Loucy (cell line): ENCODE measurements at regions not wholly inside any gene's neighbourhood (a gene's known extent, or its start where the extent isn't known, plus 50 kb on each side); places are given as distances from the start of the nearest gene placed in this dataset.

ENCODE experiments used
- H2AFZ ChIP-seq: fragments of 200-600 bp; sonication (generic); 2 replicates; pipeline ENCODE4 v1.6.0; 2016; ENCODE audit warnings: antibody characterized with exemption, mild to moderate bottlenecking, low read length, moderate library complexity
- H3F3A ChIP-seq: fragments of 200-600 bp; 2 replicates; pipeline ENCODE4 v1.6.0; 2016; ENCODE audit warnings: antibody characterized with exemption, low read depth, mild to moderate bottlenecking
- H3K27me3 ChIP-seq: fragments of 200-600 bp; sonication (generic); 2 replicates; pipeline ENCODE4 v1.6.1; 2014; ENCODE audit warnings: low read length, mild to moderate bottlenecking; ENCODE audit not compliant: insufficient read depth, poor library complexity, severe bottlenecking
- H3K36me3 ChIP-seq: fragments of 200-600 bp; sonication (generic); 2 replicates; pipeline ENCODE4 v1.6.1; 2016; ENCODE audit warnings: low read length; ENCODE audit not compliant: insufficient read depth
- H3K4me1 ChIP-seq: fragments of 200-600 bp; sonication (generic); 2 replicates; pipeline ENCODE4 v1.5.1; 2014; ENCODE audit warnings: low read length, mild to moderate bottlenecking; ENCODE audit not compliant: insufficient read depth, poor library complexity, severe bottlenecking
- H3K4me2 ChIP-seq: fragments of 200-600 bp; sonication (generic); 2 replicates; pipeline ENCODE4 v1.6.0; 2014; ENCODE audit warnings: antibody characterized with exemption, low read length, low read depth, mild to moderate bottlenecking; ENCODE audit not compliant: poor library complexity, severe bottlenecking
- H3K4me3 ChIP-seq: fragments of 200-600 bp; sonication (generic); 2 replicates; pipeline ENCODE4 v1.5.1; 2014; ENCODE audit warnings: low read length, mild to moderate bottlenecking, mixed read lengths; ENCODE audit not compliant: poor library complexity, severe bottlenecking
- H3K79me2 ChIP-seq: fragments of 200-600 bp; sonication (generic); 2 replicates; pipeline ENCODE4 v1.6.1; 2014; ENCODE audit warnings: low read length; ENCODE audit not compliant: insufficient read depth
- H3K9ac ChIP-seq: fragments of 200-600 bp; sonication (generic); 2 replicates; pipeline ENCODE4 v1.6.0; 2014; ENCODE audit warnings: mild to moderate bottlenecking, low read depth, low read length, moderate library complexity; ENCODE audit not compliant: poor library complexity, severe bottlenecking
- H3K9me2 ChIP-seq: fragments of 200-600 bp; sonication (generic); replicated peaks from 2 replicates; pipeline ENCODE4 v1.6.1; 2016; ENCODE audit warnings: low read depth, low read length, mixed read lengths
- H3K9me3 ChIP-seq: fragments of 200-600 bp; sonication (generic); 2 replicates; pipeline ENCODE4 v1.6.1; 2014; ENCODE audit warnings: mild to moderate bottlenecking, antibody characterized with exemption, low read length, low read depth; ENCODE audit not compliant: insufficient read depth
- H4K20me1 ChIP-seq: fragments of 200-600 bp; sonication (generic); 2 replicates; pipeline ENCODE4 v1.6.0; 2014; ENCODE audit warnings: antibody characterized with exemption, low read length, mild to moderate bottlenecking; ENCODE audit not compliant: insufficient read depth, poor library complexity, severe bottlenecking
- CTCF ChIP-seq: fragments of 200-600 bp; sonication (generic); conservative IDR thresholded peaks from 2 replicates; pipeline ENCODE4 v1.5.1; 2014; ENCODE audit warnings: mild to moderate bottlenecking, antibody characterized with exemption, low read length
- EZH2phosphoT487 ChIP-seq: fragments of 200-600 bp; IDR thresholded peaks from 2 replicates; pipeline ENCODE4 v1.6.1; 2018; ENCODE audit warnings: antibody characterized with exemption, mild to moderate bottlenecking, moderate library complexity, borderline replicate concordance

DNA sequence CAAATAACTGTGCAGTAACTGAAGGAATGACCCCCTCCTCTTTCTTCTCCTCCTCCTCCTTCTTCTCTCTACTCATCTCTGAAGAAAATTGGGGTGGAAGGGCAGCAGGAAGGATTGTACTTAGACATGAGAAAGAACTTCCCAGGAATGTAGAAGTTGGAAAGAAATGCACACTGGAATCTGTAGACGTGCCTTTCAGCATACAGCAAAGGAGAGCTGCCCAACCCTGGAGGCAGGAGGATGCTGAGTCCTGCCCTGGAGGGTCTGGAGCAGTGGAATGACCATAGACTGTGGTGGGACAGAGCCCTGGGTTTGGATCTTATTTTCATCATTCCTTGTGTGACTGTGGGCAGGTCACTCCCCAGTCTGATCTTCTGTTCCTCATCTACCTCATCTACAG lies 80.1 kb downstream of the PJA1 start:
- H3K9ac ChIP-seq = no peak overlapping the region

DNA sequence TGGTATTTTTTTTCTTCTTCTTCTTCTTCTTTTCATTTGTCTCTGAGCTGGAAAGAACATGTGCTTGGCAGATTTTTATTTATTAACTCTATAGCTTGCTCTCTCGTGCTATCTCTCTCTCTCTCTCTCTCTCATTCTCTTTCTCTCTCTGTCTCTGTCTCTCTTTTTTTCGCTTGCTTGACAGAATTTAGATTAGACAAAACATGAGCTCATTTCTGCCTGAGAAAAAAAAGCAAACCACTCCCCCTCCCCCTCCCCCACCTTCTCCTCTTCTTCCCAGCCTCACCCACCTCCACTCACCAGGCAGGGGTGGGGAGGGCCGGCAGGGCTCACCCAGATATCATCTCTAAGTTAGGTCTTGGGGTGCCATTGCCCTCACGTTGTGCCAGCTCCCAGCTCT lies 81.5 kb downstream of the PJA1 start:
- Histone ChIP-seq H3K9ac (no peak overlapping the region), H3K79me2 (no peaks in the 10 kb centered on the region), H3K4me3 (no peak overlapping the region)

More for the DNA sequence above, 80.1 kb downstream of the PJA1 start:
- Histone ChIP-seq H3K4me2 (no peak overlapping the region), H3K9me2 (no peaks in the 10 kb centered on the region), H3K4me3 (no peak overlapping the region), H3K9me3 (no peaks in the 10 kb centered on the region), H3F3A (no peaks in the 10 kb centered on the region), H4K20me1 (no peaks in the 10 kb centered on the region), H3K36me3 (no peaks in the 10 kb centered on the region), H3K27me3 (no peaks in the 10 kb centered on the region), H3K79me2 (no peaks in the 10 kb centered on the region), H3K4me1 (no peaks in the 10 kb centered on the region), H2AFZ (no peak overlapping the region)
- TF ChIP-seq CTCF = no peak
- no peak for TF ChIP-seq EZH2phosphoT487

DNA sequence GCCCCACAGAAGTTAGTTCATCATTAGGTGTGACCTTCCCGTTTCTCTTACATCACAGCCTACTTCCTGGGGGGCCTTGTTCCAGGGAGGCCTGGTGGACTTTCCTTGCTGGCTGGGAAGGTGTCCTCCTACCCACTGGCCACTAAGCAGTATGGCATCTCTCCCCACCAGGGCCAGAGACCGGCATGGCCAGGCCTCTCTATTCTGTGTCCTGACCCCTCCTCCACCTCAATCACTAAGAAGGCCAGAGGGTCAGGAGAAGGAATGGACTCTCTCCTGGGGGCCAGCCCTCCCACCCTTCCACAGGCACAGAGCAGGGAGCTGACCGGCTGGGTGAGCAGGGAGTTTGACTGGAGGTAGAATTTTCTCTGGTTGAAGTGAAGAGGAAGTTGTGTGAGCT lies 81.9 kb downstream of the PJA1 start:
- TF ChIP-seq CTCF = no peak
- no peak for TF ChIP-seq EZH2phosphoT487
- no peaks in the 10 kb centered on the region for H4K20me1 ChIP-seq
- H3K79me2 ChIP-seq = no peaks in the 10 kb centered on the region
- no peak overlapping the region for H3K4me2 ChIP-seq
- H2AFZ ChIP-seq = no peak overlapping the region
- H3K4me3 ChIP-seq = no peak overlapping the region
- H3K36me3 ChIP-seq = no peaks in the 10 kb centered on the region
- no peak overlapping the region for H3K9ac ChIP-seq
- no peaks in the 10 kb centered on the region for H3K9me2 ChIP-seq
- H3F3A ChIP-seq = no peaks in the 10 kb centered on the region
- no peaks in the 10 kb centered on the region for H3K9me3 ChIP-seq
- H3K27me3 ChIP-seq = no peaks in the 10 kb centered on the region
- H3K4me1 ChIP-seq = no peaks in the 10 kb centered on the region

More for the DNA sequence above, 81.5 kb downstream of the PJA1 start:
- TF ChIP-seq CTCF (no peak), EZH2phosphoT487 (no peak)
- Histone ChIP-seq H4K20me1 (no peaks in the 10 kb centered on the region), H3F3A (no peaks in the 10 kb centered on the region), H3K4me1 (no peaks in the 10 kb centered on the region), H3K36me3 (no peaks in the 10 kb centered on the region), H3K4me2 (no peak overlapping the region), H3K9me3 (no peaks in the 10 kb centered on the region), H3K9me2 (no peaks in the 10 kb centered on the region), H3K27me3 (no peaks in the 10 kb centered on the region), H2AFZ (no peak overlapping the region)
